NB4 (cell line): ENCODE measurements at regions not wholly inside any gene's neighbourhood (a gene's known extent, or its start where the extent isn't known, plus 50 kb on each side); places are given as distances from the start of the nearest gene placed in this dataset.
"Not testable (repeated sequence)": the region's sequence is repeated elsewhere in the genome, so short reads cannot be mapped to it uniquely, and the experiment has no call there.

ENCODE experiments used
- DNase-seq: peaks from one replicate; pipeline ENCODE4 v3.0.0; 2010; ENCODE audit warnings: low read depth
- H3K4me3 ChIP-seq: one replicate; pipeline ENCODE4 v1.5.1; 2011; ENCODE audit warnings: mild to moderate bottlenecking, low read depth, low read length, moderate library complexity
- MYC ChIP-seq: IDR thresholded peaks from 2 replicates; pipeline ENCODE4 v1.6.1; 2011; ENCODE audit warnings: low read depth, low read length
- POLR2A ChIP-seq: IDR thresholded peaks from 2 replicates; pipeline ENCODE4 v1.6.1; 2011; ENCODE audit warnings: mild to moderate bottlenecking; ENCODE audit not compliant: insufficient read length; ENCODE audit errors: extremely low read depth
- TF ChIP-seq, protein P1 (sequence below): IDR thresholded peaks from one replicate; pipeline ENCODE4 v1.5.1; 2012; ENCODE audit warnings: low read depth, low read length
- TF ChIP-seq, protein P2 (sequence below): IDR thresholded peaks from 2 replicates; pipeline ENCODE4 v1.6.1; 2011; ENCODE audit warnings: low read depth, low read length

DNA sequence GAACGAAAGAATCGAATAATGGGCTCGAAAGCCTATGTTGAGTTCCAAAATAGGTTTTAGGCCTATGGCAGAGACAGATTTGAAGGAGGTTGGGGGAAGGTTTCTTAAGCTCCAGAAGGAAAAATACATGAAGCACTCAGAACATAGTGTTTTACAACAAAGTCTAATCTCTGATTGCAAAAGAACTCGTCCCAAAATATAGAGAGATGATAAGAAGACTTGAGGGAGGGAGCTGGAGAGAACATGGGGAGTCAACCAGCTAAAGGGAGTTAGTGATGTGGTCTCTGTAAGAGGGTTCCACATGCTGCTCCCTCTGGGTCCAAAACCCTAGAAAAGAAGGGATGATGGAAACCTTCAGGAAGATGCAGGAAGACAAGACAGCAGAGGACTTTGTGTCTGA lies 54.8 kb upstream of the DAAM1 start:
- TF ChIP-seq POLR2A (no peak), MYC (no peak)
- TF ChIP-seq, protein P1, sequence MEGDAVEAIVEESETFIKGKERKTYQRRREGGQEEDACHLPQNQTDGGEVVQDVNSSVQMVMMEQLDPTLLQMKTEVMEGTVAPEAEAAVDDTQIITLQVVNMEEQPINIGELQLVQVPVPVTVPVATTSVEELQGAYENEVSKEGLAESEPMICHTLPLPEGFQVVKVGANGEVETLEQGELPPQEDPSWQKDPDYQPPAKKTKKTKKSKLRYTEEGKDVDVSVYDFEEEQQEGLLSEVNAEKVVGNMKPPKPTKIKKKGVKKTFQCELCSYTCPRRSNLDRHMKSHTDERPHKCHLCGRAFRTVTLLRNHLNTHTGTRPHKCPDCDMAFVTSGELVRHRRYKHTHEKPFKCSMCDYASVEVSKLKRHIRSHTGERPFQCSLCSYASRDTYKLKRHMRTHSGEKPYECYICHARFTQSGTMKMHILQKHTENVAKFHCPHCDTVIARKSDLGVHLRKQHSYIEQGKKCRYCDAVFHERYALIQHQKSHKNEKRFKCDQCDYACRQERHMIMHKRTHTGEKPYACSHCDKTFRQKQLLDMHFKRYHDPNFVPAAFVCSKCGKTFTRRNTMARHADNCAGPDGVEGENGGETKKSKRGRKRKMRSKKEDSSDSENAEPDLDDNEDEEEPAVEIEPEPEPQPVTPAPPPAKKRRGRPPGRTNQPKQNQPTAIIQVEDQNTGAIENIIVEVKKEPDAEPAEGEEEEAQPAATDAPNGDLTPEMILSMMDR: no peak
- no peak for DNase-seq

DNA sequence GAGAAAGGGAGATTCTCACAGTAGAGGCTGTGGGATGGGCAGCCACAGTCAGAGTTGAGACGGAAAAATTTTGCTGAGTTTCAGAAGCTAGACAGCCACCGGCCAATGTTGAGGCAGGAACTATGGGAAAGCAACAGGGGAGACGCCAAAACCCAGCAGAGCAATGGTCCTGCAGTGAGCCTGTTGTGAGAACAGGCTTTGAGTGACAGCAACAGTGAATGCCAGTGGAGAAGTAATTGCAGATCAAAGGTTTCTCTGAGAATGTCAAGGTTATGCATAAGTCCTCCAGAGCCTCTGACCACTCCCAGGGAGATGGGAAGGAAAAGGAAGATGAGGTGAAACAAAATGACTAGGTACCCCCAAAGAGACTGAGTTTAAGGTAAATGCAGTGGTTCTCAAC lies 54.2 kb upstream of the DAAM1 start:
- H3K4me3 ChIP-seq: no peak overlapping the region
- TF ChIP-seq MYC (no peak), POLR2A (no peak)
- TF ChIP-seq, protein P2, sequence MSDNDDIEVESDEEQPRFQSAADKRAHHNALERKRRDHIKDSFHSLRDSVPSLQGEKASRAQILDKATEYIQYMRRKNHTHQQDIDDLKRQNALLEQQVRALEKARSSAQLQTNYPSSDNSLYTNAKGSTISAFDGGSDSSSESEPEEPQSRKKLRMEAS: no peak
- TF ChIP-seq, protein P1: no peak
- DNase-seq: no peak

More for the DNA sequence above, 54.8 kb upstream of the DAAM1 start:
- no peak overlapping the region for H3K4me3 ChIP-seq

DNA sequence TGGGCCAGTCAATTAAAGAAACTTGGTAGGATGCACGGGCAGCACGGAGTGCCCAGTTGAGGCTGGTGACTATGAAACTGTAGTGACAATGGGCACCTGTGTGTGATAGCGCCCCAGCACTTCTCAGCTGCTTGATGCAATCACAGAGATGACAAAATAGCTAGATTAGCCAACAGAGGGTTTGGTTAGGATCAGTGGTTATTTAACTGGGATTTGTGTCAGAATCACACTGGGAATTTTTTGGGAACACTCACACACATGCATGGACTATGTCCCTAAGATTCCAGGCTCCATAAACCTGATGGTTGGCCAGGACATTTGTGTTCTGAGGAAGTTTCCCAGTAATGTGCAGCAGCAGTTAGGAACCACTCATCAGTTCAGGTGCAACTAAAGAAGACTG lies 51.2 kb upstream of the DAAM1 start:
- no peak overlapping the region for H3K4me3 ChIP-seq
- TF ChIP-seq MYC: no peak
- TF ChIP-seq POLR2A: no peak
- TF ChIP-seq, protein P2: no peak
- TF ChIP-seq, protein P1: no peak
- no peak for DNase-seq

DNA sequence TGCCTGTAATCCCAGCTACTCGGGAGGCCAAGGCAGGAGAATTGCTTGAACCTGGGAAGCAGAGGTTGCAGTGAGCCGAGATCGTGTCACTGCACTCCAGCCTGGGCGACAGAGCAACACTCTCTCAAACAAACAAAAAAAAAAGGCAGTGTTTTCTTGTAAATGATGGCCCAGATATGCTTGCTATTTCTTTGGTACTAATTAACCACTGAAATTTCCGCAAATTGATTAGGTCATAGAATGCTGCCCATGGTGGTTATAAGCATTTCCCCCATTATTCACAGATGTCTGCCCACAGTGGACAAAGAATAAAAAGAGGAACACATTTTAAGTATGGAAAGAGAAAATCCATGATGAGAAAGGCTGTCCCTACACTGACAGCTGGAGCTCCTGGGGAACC lies 49.9 kb upstream of the DAAM1 start:
- not testable (repeated sequence) for H3K4me3 ChIP-seq, DNase-seq
